ENCODE measurements at regions not wholly inside any gene's neighbourhood (a gene's known extent, or its start where the extent isn't known, plus 50 kb on each side); places are given as distances from the start of the nearest gene placed in this dataset.

DNA sequence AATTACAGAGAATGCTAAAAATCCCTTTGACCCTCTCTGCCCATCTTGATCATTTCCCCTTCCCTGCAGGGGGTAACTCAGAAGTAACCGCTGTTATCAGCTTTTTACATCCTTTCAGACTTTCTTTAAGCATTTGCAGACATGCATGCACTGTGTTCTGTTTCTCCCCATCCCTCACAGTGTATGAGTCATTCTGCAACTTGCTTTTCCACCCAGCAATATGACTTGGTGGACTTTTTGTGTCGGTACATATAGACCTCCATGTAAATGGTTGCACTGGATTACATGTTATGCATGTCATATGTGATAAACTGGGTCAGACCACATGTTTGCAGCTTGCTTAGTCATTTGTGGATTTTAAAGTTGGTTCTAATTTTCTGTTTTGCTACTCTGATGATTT lies 87.7 kb upstream of the NECTIN1 start:
- no peak overlapping the region for H3K27ac ChIP-seq (ENCODE audit: low read length)
- no peaks in the 10 kb centered on the region for H3K9me3 ChIP-seq (ENCODE audit: low read length)
- no peaks in the 10 kb centered on the region for H3K27me3 ChIP-seq (ENCODE audit: insufficient read depth, low read depth, low read length)
- H3K79me2 ChIP-seq (replicated peaks; ENCODE audit: insufficient read depth, low read length) = no peaks in the 10 kb centered on the region
- H3K36me3 ChIP-seq (ENCODE audit: insufficient read depth, low read length) = no peaks in the 10 kb centered on the region
- H3K4me2 ChIP-seq (ENCODE audit: low read length) = no peak overlapping the region
- no peaks in the 10 kb centered on the region for H3K9me2 ChIP-seq (ENCODE audit: insufficient read depth, low read length)
- no peak overlapping the region for H3K9ac ChIP-seq (ENCODE audit: low read length)
- H4K20me1 ChIP-seq (ENCODE audit: insufficient read depth) = no peaks in the 10 kb centered on the region
- no peak overlapping the region for H3K4me3 ChIP-seq (ENCODE audit: low read length)
- no peaks in the 10 kb centered on the region for H3F3A ChIP-seq (ENCODE audit: insufficient read depth, low read length, poor library complexity, severe bottlenecking)
- TF ChIP-seq, protein P1, sequence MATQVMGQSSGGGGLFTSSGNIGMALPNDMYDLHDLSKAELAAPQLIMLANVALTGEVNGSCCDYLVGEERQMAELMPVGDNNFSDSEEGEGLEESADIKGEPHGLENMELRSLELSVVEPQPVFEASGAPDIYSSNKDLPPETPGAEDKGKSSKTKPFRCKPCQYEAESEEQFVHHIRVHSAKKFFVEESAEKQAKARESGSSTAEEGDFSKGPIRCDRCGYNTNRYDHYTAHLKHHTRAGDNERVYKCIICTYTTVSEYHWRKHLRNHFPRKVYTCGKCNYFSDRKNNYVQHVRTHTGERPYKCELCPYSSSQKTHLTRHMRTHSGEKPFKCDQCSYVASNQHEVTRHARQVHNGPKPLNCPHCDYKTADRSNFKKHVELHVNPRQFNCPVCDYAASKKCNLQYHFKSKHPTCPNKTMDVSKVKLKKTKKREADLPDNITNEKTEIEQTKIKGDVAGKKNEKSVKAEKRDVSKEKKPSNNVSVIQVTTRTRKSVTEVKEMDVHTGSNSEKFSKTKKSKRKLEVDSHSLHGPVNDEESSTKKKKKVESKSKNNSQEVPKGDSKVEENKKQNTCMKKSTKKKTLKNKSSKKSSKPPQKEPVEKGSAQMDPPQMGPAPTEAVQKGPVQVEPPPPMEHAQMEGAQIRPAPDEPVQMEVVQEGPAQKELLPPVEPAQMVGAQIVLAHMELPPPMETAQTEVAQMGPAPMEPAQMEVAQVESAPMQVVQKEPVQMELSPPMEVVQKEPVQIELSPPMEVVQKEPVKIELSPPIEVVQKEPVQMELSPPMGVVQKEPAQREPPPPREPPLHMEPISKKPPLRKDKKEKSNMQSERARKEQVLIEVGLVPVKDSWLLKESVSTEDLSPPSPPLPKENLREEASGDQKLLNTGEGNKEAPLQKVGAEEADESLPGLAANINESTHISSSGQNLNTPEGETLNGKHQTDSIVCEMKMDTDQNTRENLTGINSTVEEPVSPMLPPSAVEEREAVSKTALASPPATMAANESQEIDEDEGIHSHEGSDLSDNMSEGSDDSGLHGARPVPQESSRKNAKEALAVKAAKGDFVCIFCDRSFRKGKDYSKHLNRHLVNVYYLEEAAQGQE (IDR thresholded peaks at IDR 0.05; ENCODE audit: borderline replicate concordance) = no peak
- TF ChIP-seq MXI1 (conservative IDR thresholded peaks at IDR 0.05; ENCODE audit: poor library complexity, severe bottlenecking) (no peak), POLR2AphosphoS5 (IDR thresholded peaks at IDR 0.05) (no peak)
- no peak overlapping the region for H2AFZ ChIP-seq (ENCODE audit: low read depth, low read length)

DNA sequence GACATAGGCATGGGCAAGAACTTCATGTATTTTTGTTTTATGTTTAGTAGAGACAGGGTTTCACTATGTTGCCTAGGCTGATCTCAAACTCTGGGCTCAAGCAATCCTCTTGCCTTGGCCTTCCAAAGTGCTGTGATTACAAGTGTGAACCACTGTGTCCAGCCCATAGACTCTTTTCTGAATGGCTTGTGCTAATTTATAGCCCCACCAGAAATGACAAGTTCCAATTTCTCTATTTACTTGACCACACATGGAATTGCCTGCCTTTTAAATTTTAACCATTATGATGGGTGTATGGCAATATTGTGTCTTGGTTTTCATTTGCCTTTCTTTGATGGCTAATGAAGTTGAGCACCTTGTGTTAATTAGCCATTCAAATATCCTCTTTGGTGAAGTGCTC lies 85.8 kb upstream of the NECTIN1 start:
- no peak for TF ChIP-seq TAF1 (IDR thresholded peaks at IDR 0.05; ENCODE audit: low read depth)
- TF ChIP-seq, protein P1 (IDR thresholded peaks at IDR 0.05; ENCODE audit: borderline replicate concordance) = no peak
- TF ChIP-seq, protein P2, sequence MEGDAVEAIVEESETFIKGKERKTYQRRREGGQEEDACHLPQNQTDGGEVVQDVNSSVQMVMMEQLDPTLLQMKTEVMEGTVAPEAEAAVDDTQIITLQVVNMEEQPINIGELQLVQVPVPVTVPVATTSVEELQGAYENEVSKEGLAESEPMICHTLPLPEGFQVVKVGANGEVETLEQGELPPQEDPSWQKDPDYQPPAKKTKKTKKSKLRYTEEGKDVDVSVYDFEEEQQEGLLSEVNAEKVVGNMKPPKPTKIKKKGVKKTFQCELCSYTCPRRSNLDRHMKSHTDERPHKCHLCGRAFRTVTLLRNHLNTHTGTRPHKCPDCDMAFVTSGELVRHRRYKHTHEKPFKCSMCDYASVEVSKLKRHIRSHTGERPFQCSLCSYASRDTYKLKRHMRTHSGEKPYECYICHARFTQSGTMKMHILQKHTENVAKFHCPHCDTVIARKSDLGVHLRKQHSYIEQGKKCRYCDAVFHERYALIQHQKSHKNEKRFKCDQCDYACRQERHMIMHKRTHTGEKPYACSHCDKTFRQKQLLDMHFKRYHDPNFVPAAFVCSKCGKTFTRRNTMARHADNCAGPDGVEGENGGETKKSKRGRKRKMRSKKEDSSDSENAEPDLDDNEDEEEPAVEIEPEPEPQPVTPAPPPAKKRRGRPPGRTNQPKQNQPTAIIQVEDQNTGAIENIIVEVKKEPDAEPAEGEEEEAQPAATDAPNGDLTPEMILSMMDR (IDR thresholded peaks at IDR 0.05; ENCODE audit: poor library complexity, severe bottlenecking) = no peak
- TF ChIP-seq SMC3 (conservative IDR thresholded peaks at IDR 0.05; ENCODE audit: poor library complexity) = no peak
- TF ChIP-seq EZH2 (IDR thresholded peaks at IDR 0.05; ENCODE audit: borderline replicate concordance, insufficient read depth, low read length, poor library complexity, severe bottlenecking) = no peak
- no peak for TF ChIP-seq MXI1 (conservative IDR thresholded peaks at IDR 0.05; ENCODE audit: poor library complexity, severe bottlenecking)
- TF ChIP-seq EP300 (conservative IDR thresholded peaks at IDR 0.05; ENCODE audit: poor library complexity, severe bottlenecking) = no peak
- no peak for TF ChIP-seq POLR2AphosphoS5 (IDR thresholded peaks at IDR 0.05)
- TF ChIP-seq RAD21 (conservative IDR thresholded peaks at IDR 0.05) = no peak
- no peak overlapping the region for H3K27ac ChIP-seq (ENCODE audit: low read length)
- H3K4me3 ChIP-seq (ENCODE audit: low read length) = no peak overlapping the region
- no peaks in the 10 kb centered on the region for H3K79me2 ChIP-seq (replicated peaks; ENCODE audit: insufficient read depth, low read length)
- no peaks in the 10 kb centered on the region for H3K9me3 ChIP-seq (ENCODE audit: low read length)
- H4K20me1 ChIP-seq (ENCODE audit: insufficient read depth) = no peaks in the 10 kb centered on the region
- H2AFZ ChIP-seq (ENCODE audit: low read depth, low read length) = no peak overlapping the region
- no peaks in the 10 kb centered on the region for H3F3A ChIP-seq (ENCODE audit: insufficient read depth, low read length, poor library complexity, severe bottlenecking)
- H3K9me2 ChIP-seq (ENCODE audit: insufficient read depth, low read length) = no peaks in the 10 kb centered on the region
- H3K27me3 ChIP-seq (ENCODE audit: insufficient read depth, low read depth, low read length) = no peaks in the 10 kb centered on the region
- no peak overlapping the region for H3K9ac ChIP-seq (ENCODE audit: low read length)
- no peak overlapping the region for H3K4me2 ChIP-seq (ENCODE audit: low read length)
- H3K36me3 ChIP-seq (ENCODE audit: insufficient read depth, low read length) = no peaks in the 10 kb centered on the region
